ENCODE measurements at regions not wholly inside any gene's neighbourhood (a gene's known extent, or its start where the extent isn't known, plus 50 kb on each side); places are given as distances from the start of the nearest gene placed in this dataset.

GRCh38 chr6:138609801-138610430 is 110.6 kb upstream of the NHSL1 start:
- no peak for TF ChIP-seq CTCF (IDR thresholded peaks at IDR 0.05)
- no peak for TF ChIP-seq POLR2AphosphoS5 (IDR thresholded peaks at IDR 0.05)
